HEK293 (cell line): ENCODE measurements at regions not wholly inside any gene's neighbourhood (a gene's known extent, or its start where the extent isn't known, plus 50 kb on each side); places are given as distances from the start of the nearest gene placed in this dataset.

Experiments
- CTCF ChIP-seq: fragments of 450-650 bp; formaldehyde crosslinking; IDR thresholded peaks from 2 replicates; pipeline ENCODE4 v1.5.1; 2016; ENCODE audit warnings: missing biosample characterization, missing genetic modification characterization
- REST ChIP-seq: fragments of 450-650 bp; formaldehyde crosslinking; IDR thresholded peaks from 2 replicates; pipeline ENCODE4 v1.5.1; 2016; ENCODE audit warnings: missing biosample characterization, missing genetic modification characterization
- ZBTB10 ChIP-seq: fragments of 450-650 bp; formaldehyde crosslinking; IDR thresholded peaks from 2 replicates; pipeline ENCODE4 v1.5.1; 2016; ENCODE audit warnings: missing biosample characterization, missing genetic modification characterization
- ZBTB11 ChIP-seq: fragments of 450-650 bp; formaldehyde crosslinking; conservative IDR thresholded peaks from 2 replicates; pipeline ENCODE4 v1.5.1; 2016; ENCODE audit warnings: low read depth, missing biosample characterization, missing genetic modification characterization
- ZNF140 ChIP-seq: fragments of 450-650 bp; formaldehyde crosslinking; IDR thresholded peaks from 2 replicates; pipeline ENCODE4 v1.5.1; 2016; ENCODE audit warnings: missing biosample characterization, missing genetic modification characterization
- ZNF274 ChIP-seq, 2 experiments: fragments of 200-500 bp in 1 of 2; fragments of 450-650 bp in 1 of 2; sonication (Bioruptor generic) in 1 of 2; formaldehyde crosslinking in 1 of 2; IDR thresholded peaks; 2 replicates each; pipeline versions ENCODE4 v1.5.1 to v1.6.1; 2014 to 2016; ENCODE audit warnings: borderline replicate concordance in 1 of 2, inconsistent platforms in 1 of 2, low read length in 1 of 2, missing biosample characterization in 1 of 2, missing genetic modification characterization in 1 of 2
- ZNF501 ChIP-seq: fragments of 450-650 bp; formaldehyde crosslinking; IDR thresholded peaks from 2 replicates; pipeline ENCODE4 v1.5.1; 2016; ENCODE audit warnings: missing biosample characterization, missing genetic modification characterization
- ZNF707 ChIP-seq: fragments of 450-650 bp; formaldehyde crosslinking; IDR thresholded peaks from 2 replicates; pipeline ENCODE4 v1.5.1; 2016; ENCODE audit warnings: missing biosample characterization, missing genetic modification characterization

- TF ChIP-seq REST (tag by site-specific recombination) = no peak
- no peak for TF ChIP-seq ZBTB10
- no peak for TF ChIP-seq CTCF (tag by site-specific recombination)
- TF ChIP-seq ZNF140 (tag by site-specific recombination) = no peak
- no peak for TF ChIP-seq ZNF274 (IDR thresholded peaks at IDR 0.05; ENCODE audit: low read length)
- no peak for TF ChIP-seq ZNF274 (tag by site-specific recombination; IDR thresholded peaks at IDR 0.05; ENCODE audit: borderline replicate concordance)
- TF ChIP-seq ZNF707 (tag by site-specific recombination) = no peak
- TF ChIP-seq ZNF501 = no peak
- TF ChIP-seq ZBTB11 (tag by site-specific recombination) = no peak
These were observed 336.7 kb downstream of the LPIN1 start for GRCh38 chr2:12083081-12083581.
